ENCODE measurements at regions not wholly inside any gene's neighbourhood (a gene's known extent, or its start where the extent isn't known, plus 50 kb on each side); places are given as distances from the start of the nearest gene placed in this dataset.
A peak's percentile ranks its signal among the peaks of the same experiment; 100 is the strongest.

GRCh38 chr3:34938784-34939183 is 700.5 kb upstream of the ARPP21 start:
- no peaks in the 10 kb centered on the region for H3K4me1 ChIP-seq
- no peak overlapping the region for H3K4me3 ChIP-seq
- peaks cover 0 to 16% (median 7%) of the 10 kb centered on the region in 11 donors for H3K9me3 ChIP-seq
- no peaks in the 10 kb centered on the region for H3K27me3 ChIP-seq
- ATAC-seq (no peak), DNase-seq (no peak)
- TF ChIP-seq CTCF (IDR thresholded peaks at IDR 0.05): no peak
- 95 to 100% methylated on average over 1 of the region's 1 CpG for WGBS, 2 donors
- H3K27ac ChIP-seq: no peak overlapping the region
- intact Hi-C loops (cut with DNase I): no loop called here
- H3K36me3 ChIP-seq: peaks cover 0 to 6% (median 0%) of the 10 kb centered on the region in 9 donors

DNA sequence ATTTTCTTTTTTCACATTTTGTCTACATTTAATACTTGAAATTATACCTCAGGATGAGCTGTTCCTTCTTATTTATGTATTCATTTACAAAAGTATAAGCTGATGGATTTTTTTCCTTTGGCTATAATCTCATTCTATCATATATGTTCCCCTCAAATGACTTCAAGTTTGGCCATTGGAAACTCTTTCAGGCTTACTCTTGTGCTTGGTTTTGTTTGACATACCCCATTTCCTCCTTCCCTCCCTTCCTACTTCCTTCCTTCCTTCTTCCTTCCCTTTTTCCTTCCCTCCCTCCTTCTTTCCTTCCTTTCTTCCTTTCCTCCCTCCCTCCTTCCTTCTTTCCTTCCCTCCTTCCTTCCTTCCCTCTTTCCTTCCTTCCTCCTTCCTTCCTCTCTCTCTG is 697.1 kb upstream of the ARPP21 start:
- DNase-seq (no peak), ATAC-seq (no peak)
- TF ChIP-seq CTCF (IDR thresholded peaks at IDR 0.05): no peak
- no peak overlapping the region for H3K27ac ChIP-seq
- peaks cover 0 to 6% (median 0%) of the 10 kb centered on the region in 9 donors for H3K36me3 ChIP-seq
- intact Hi-C loops (cut with DNase I): no loop called here
- H3K4me3 ChIP-seq: no peak overlapping the region
- peaks cover 0 to 16% (median 7%) of the 10 kb centered on the region in 11 donors for H3K9me3 ChIP-seq
- peaks cover 0 to 5% (median 0%) of the 10 kb centered on the region in 9 donors for H3K4me1 ChIP-seq
- no peaks in the 10 kb centered on the region for H3K27me3 ChIP-seq

DNA sequence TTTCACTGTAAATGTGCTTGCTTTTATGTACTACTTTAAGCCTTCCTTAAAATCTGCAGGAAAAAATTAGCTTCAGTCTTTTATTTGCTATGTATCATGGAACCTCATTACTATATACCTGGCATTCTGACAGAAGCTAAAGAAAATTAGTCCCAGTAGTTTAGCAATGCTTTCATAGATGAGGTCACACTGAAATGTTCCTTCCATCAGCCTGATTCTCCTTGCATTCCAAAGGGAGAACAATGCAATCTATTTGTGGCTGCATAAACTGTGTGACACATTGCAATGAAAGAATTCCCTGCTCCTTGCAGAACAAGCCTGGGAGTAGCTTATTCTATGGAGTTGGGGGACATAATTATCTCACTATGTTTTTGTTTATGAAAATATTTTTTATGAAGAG is 691.5 kb upstream of the ARPP21 start:
- TF ChIP-seq CTCF (IDR thresholded peaks at IDR 0.05): no peak
- DNase-seq (no peak), ATAC-seq (peak in 4 of 8 donors; percentile 73 to 79 (median 75))
- H3K36me3 ChIP-seq: no peaks in the 10 kb centered on the region
- no peaks in the 10 kb centered on the region for H3K27me3 ChIP-seq
- H3K4me3 ChIP-seq: no peak overlapping the region
- peaks cover 0 to 27% (median 0%) of the 10 kb centered on the region in 11 donors for H3K9me3 ChIP-seq
- peak overlapping the region in 3 of 10 donors; percentile 7 to 59 (median 23) for H3K27ac ChIP-seq
- intact Hi-C loops (cut with DNase I): no loop called here
- H3K4me1 ChIP-seq: peaks cover 0 to 21% (median 0%) of the 10 kb centered on the region in 9 donors

- H3K27ac ChIP-seq: peak overlapping the region in 3 of 10 donors; percentile 7 to 59 (median 23)
- 47 to 60% methylated on average over 1 of the region's 1 CpG for WGBS, 2 donors
- DNase-seq (no peak), ATAC-seq (peak in 4 of 8 donors; percentile 25 to 57 (median 42))
- H3K4me3 ChIP-seq: no peak overlapping the region
- intact Hi-C loops (cut with DNase I): no loop called here
- no peak for TF ChIP-seq CTCF (IDR thresholded peaks at IDR 0.05)
- peaks cover 0 to 27% (median 0%) of the 10 kb centered on the region in 11 donors for H3K9me3 ChIP-seq
- H3K36me3 ChIP-seq: no peaks in the 10 kb centered on the region
- peaks cover 0 to 21% (median 0%) of the 10 kb centered on the region in 9 donors for H3K4me1 ChIP-seq
- H3K27me3 ChIP-seq: no peaks in the 10 kb centered on the region
Measured at GRCh38 chr3:34948517-34948916, 690.8 kb upstream of the ARPP21 start.

Data from heart right ventricle (tissue), 16 donors.